NT2/D1 (cell line): ENCODE measurements at regions not wholly inside any gene's neighbourhood (a gene's known extent, or its start where the extent isn't known, plus 50 kb on each side); places are given as distances from the start of the nearest gene placed in this dataset.

Experiments used
- SUZ12 ChIP-seq: IDR thresholded peaks from 2 replicates; pipeline ENCODE4 v1.6.1; 2011; ENCODE audit not compliant: insufficient read length, insufficient read depth; ENCODE audit errors: extremely low read depth
- YY1 ChIP-seq: IDR thresholded peaks from 2 replicates; pipeline ENCODE4 v1.6.1; 2011; ENCODE audit not compliant: insufficient read length, insufficient read depth
- ZNF274 ChIP-seq: IDR thresholded peaks from 2 replicates; pipeline ENCODE4 v1.6.1; 2011; ENCODE audit warnings: mild to moderate bottlenecking, low read depth, low read length

DNA sequence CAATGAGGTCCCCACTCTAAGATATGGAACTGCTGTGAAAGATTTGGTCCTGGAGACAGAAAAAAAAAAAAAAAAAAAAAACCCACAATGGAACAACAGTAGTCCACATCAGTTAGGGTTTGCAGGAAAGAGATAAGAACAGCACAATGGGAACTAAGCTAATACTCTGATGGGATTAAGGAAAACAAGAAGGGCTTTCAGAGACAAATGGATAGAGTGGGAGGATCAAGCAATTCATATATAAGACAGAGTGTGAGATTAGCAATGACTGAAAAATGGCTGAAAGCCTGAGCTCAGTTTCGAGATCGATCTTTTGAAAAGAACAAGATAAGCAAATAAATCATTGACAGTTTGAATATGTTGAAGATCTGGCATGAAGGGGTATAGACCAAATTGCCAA is 188.4 kb upstream of the TRPC5 start:
- TF ChIP-seq SUZ12 (no peak), YY1 (no peak), ZNF274 (no peak)
